ENCODE measurements at regions not wholly inside any gene's neighbourhood (a gene's known extent, or its start where the extent isn't known, plus 50 kb on each side); places are given as distances from the start of the nearest gene placed in this dataset.
"Not testable (repeated sequence)": the region's sequence is repeated elsewhere in the genome, so short reads cannot be mapped to it uniquely, and the experiment has no call there.

- no peak for DNase-seq (ENCODE audit: low read depth)
- in situ Hi-C loops (cut with HindIII; ENCODE audit: low sequenced_read_pairs), result loop anchor here (25.0 kb wide), 1 partner anchor 1662 kb away; no protein-coding TSS in a partner anchor
- H3K4me3 ChIP-seq (ENCODE audit: low read depth, low read length), result no peak overlapping the region
- TF ChIP-seq CTCF (IDR thresholded peaks at IDR 0.05; ENCODE audit: low read depth, low read length, missing control alignments), result no peak
These were observed 1327.9 kb downstream of the BRD1 start for GRCh38 chr22:48499456-48500425.

- no peak for TF ChIP-seq CTCF (IDR thresholded peaks at IDR 0.05; ENCODE audit: low read depth, low read length, missing control alignments)
- no peak for DNase-seq (ENCODE audit: low read depth)
- in situ Hi-C loops (cut with HindIII; ENCODE audit: low sequenced_read_pairs), result loop anchor here (25.0 kb wide), 1 partner anchor 1661 kb away; no protein-coding TSS in a partner anchor
- H3K4me3 ChIP-seq (ENCODE audit: low read depth, low read length), result no peak overlapping the region
These were observed 1328.9 kb downstream of the BRD1 start for GRCh38 chr22:48498526-48499331.

DNA sequence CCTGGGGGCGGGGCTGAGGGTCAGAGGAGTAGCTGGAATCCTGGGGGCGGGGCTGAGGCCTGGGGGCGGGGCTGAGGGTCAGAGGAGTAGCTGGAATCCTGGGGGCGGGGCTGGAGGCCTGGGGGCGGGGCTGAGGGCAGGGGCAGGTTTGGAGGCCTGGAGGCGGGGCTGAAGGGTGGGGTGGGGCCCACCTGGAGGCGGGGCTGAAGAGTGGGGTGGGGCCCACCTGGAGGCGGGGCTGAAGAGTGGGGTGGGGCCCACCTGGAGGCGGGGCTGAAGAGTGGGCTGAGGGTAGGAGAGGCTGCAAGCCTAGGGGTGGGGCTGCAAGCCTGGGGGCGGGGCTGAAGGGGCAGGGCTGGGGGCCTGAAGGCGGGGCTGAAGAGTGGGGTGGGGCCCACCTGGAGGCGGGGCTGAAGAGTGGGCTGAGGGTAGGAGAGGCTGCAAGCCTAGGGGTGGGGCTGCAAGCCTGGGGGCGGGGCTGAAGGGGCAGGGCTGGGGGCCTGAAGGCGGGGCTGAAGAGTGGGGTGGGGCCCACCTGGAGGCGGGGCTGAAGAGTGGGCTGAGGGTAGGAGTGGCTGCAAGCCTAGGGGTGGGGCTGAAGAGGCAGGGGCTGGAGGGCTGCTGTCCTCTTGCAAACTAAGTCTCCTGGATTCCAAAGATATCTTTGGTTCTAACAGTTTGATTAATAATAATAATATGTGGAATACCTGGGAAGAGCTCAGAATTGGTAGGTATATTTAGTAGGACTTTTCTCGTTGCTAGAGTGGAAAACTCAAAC lies 1329.7 kb downstream of the BRD1 start:
- in situ Hi-C loops (cut with HindIII; ENCODE audit: low sequenced_read_pairs), result loop anchor here (25.0 kb wide), 1 partner anchor 1661 kb away; no protein-coding TSS in a partner anchor
- H3K4me3 ChIP-seq (ENCODE audit: low read depth, low read length); DNase-seq (ENCODE audit: low read depth): not testable (repeated sequence)

GRCh38 chr22:48496987-48497650 lies 1330.6 kb downstream of the BRD1 start:
- DNase-seq (ENCODE audit: low read depth), result no peak
- in situ Hi-C loops (cut with HindIII; ENCODE audit: low sequenced_read_pairs), result loop anchor here (25.0 kb wide), 1 partner anchor 1660 kb away; no protein-coding TSS in a partner anchor
- no peak overlapping the region for H3K4me3 ChIP-seq (ENCODE audit: low read depth, low read length)
- no peak for TF ChIP-seq CTCF (IDR thresholded peaks at IDR 0.05; ENCODE audit: low read depth, low read length, missing control alignments)

- no peak for TF ChIP-seq CTCF (IDR thresholded peaks at IDR 0.05; ENCODE audit: low read depth, low read length, missing control alignments)
- no peak for DNase-seq (ENCODE audit: low read depth)
- in situ Hi-C loops (cut with HindIII; ENCODE audit: low sequenced_read_pairs), result loop anchor here (25.0 kb wide), 1 partner anchor 1659 kb away; no protein-coding TSS in a partner anchor
- no peak overlapping the region for H3K4me3 ChIP-seq (ENCODE audit: low read depth, low read length)
These were observed 1331.3 kb downstream of the BRD1 start for GRCh38 chr22:48496226-48496845.

GRCh38 chr22:48495751-48496080 lies 1332.0 kb downstream of the BRD1 start:
- no peak for TF ChIP-seq CTCF (IDR thresholded peaks at IDR 0.05; ENCODE audit: low read depth, low read length, missing control alignments)
- DNase-seq (ENCODE audit: low read depth), result no peak
- in situ Hi-C loops (cut with HindIII; ENCODE audit: low sequenced_read_pairs), result loop anchor here (25.0 kb wide), 1 partner anchor 1658 kb away; no protein-coding TSS in a partner anchor
- H3K4me3 ChIP-seq (ENCODE audit: low read depth, low read length), result no peak overlapping the region
